IMR-90 (cell line): ENCODE measurements at regions not wholly inside any gene's neighbourhood (a gene's known extent, or its start where the extent isn't known, plus 50 kb on each side); places are given as distances from the start of the nearest gene placed in this dataset.

Experiments used
- ATAC-seq: fragments of 200-7000 bp; cut with Tn5 transposase; 2 replicates; pipeline ENCODE4 v1.9.1; 2020; ENCODE audit warnings: low read depth, mild to moderate bottlenecking, moderate library complexity
- BruUV-seq: library from RNA; stranded (reverse); fragments of 400-500 nt; replicated peaks from 2 replicates; lab custom pipeline; 2021; lab: Mats Ljungman, UMichigan
- CTCF ChIA-PET: fragments of 300-600 bp; formaldehyde crosslinking; extraction: SDS; loops from one replicate; lab custom pipeline; 2021; ENCODE audit warnings: antibody characterized with exemption; lab: Yijun Ruan, JAX
- POLR2A ChIA-PET: fragments of 300-600 bp; sonication (Branson Sonifier 250); formaldehyde crosslinking; loops from one replicate; lab custom pipeline; 2022; ENCODE audit warnings: antibody characterized with exemption; ENCODE audit not compliant: unreplicated experiment; lab: Charles Lee
- DNase-seq: peaks from one replicate; pipeline ENCODE4 v3.0.0; 2013
- H2AFZ ChIP-seq: replicated peaks from 2 replicates; pipeline ENCODE3; 2013; ENCODE audit warnings: low read length, mild to moderate bottlenecking; ENCODE audit not compliant: poor library complexity
- H2AK5ac ChIP-seq: 2 replicates; pipeline ENCODE4 v1.6.1; 2013; ENCODE audit warnings: low read depth, low read length, inconsistent platforms
- H2AK9ac ChIP-seq: replicated peaks from 2 replicates; pipeline ENCODE3; 2013; ENCODE audit warnings: mild to moderate bottlenecking, low read depth, low read length, moderate library complexity; ENCODE audit not compliant: poor library complexity
- H2BK120ac ChIP-seq: 2 replicates; pipeline ENCODE4 v1.6.1; 2013; ENCODE audit warnings: low read depth, low read length, inconsistent platforms
- H2BK15ac ChIP-seq: 3 replicates; pipeline ENCODE4 v1.6.1; 2013; ENCODE audit warnings: low read depth, low read length, inconsistent platforms
- H2BK20ac ChIP-seq: 2 replicates; pipeline ENCODE4 v1.6.1; 2013; ENCODE audit warnings: low read depth, mild to moderate bottlenecking, inconsistent platforms, low read length, moderate library complexity
- H2BK5ac ChIP-seq: 2 replicates; pipeline ENCODE4 v1.6.1; 2013; ENCODE audit warnings: mild to moderate bottlenecking, low read depth, low read length, inconsistent platforms; ENCODE audit not compliant: poor library complexity, severe bottlenecking
- H3K14ac ChIP-seq: replicated peaks from 2 replicates; pipeline ENCODE4 v1.6.1; 2013; ENCODE audit warnings: low read depth, low read length, inconsistent platforms
- H3K18ac ChIP-seq: 2 replicates; pipeline ENCODE4 v1.6.1; 2013; ENCODE audit warnings: low read depth, low read length, control low read depth
- H3K23ac ChIP-seq: 2 replicates; pipeline ENCODE4 v1.6.1; 2013; ENCODE audit warnings: low read depth, low read length, inconsistent platforms
- H3K27ac ChIP-seq: 2 replicates; pipeline ENCODE4 v1.5.1; 2013; ENCODE audit warnings: mild to moderate bottlenecking, control low read depth, low read length; ENCODE audit not compliant: insufficient read depth
- H3K27me3 ChIP-seq: 2 replicates; pipeline ENCODE4 v1.6.1; 2013; ENCODE audit warnings: low read length; ENCODE audit not compliant: control insufficient read depth, insufficient read depth
- H3K36me3 ChIP-seq: 2 replicates; pipeline ENCODE4 v1.6.1; 2013; ENCODE audit warnings: low read length, mixed read lengths; ENCODE audit not compliant: control insufficient read depth, insufficient read depth
- H3K4ac ChIP-seq: 2 replicates; pipeline ENCODE4 v1.6.1; 2013; ENCODE audit warnings: low read depth, low read length, inconsistent platforms
- H3K4me1 ChIP-seq: 2 replicates; pipeline ENCODE4 v1.6.1; 2013; ENCODE audit warnings: low read length, mixed read lengths; ENCODE audit not compliant: control insufficient read depth, insufficient read depth
- H3K4me2 ChIP-seq: 2 replicates; pipeline ENCODE4 v1.6.1; 2013; ENCODE audit warnings: low read depth, mild to moderate bottlenecking, control low read depth, low read length, moderate library complexity
- H3K4me3 ChIP-seq: 2 replicates; pipeline ENCODE4 v1.5.1; 2013; ENCODE audit warnings: low read depth, mild to moderate bottlenecking, control low read depth, low read length, moderate library complexity; ENCODE audit not compliant: insufficient read depth
- H3K56ac ChIP-seq: 2 replicates; pipeline ENCODE4 v1.6.1; 2013; ENCODE audit warnings: low read length, inconsistent platforms; ENCODE audit not compliant: insufficient read depth; ENCODE audit errors: extremely low read depth
- H3K79me1 ChIP-seq, 2 experiments: 2 replicates each; pipeline ENCODE4 v1.6.1; 2013; ENCODE audit warnings: low read length in 2 of 2, inconsistent platforms in 1 of 2, low read depth in 1 of 2
- H3K9ac ChIP-seq: 2 replicates; pipeline ENCODE4 v1.6.1; 2013; ENCODE audit warnings: low read depth, low read length, control low read depth
- H3K9me1 ChIP-seq: 2 replicates; pipeline ENCODE4 v1.6.1; 2013; ENCODE audit warnings: low read length, inconsistent platforms; ENCODE audit not compliant: insufficient read depth
- H3K9me3 ChIP-seq: 2 replicates; pipeline ENCODE4 v1.6.1; 2013; ENCODE audit warnings: low read length; ENCODE audit not compliant: control insufficient read depth, insufficient read depth
- H4K20me1 ChIP-seq: 2 replicates; pipeline ENCODE4 v1.6.1; 2013; ENCODE audit warnings: low read length, inconsistent platforms; ENCODE audit not compliant: insufficient read depth
- H4K5ac ChIP-seq: 2 replicates; pipeline ENCODE4 v1.6.1; 2013; ENCODE audit warnings: mild to moderate bottlenecking, low read depth, low read length, control low read depth
- H4K8ac ChIP-seq, 2 experiments: 2 replicates each; pipeline ENCODE4 v1.6.1; 2013; ENCODE audit warnings: low read depth in 2 of 2, low read length in 2 of 2, control low read depth in 1 of 2, inconsistent platforms in 1 of 2
- H4K91ac ChIP-seq: 2 replicates; pipeline ENCODE4 v1.6.1; 2013; ENCODE audit warnings: low read depth, low read length, inconsistent platforms; ENCODE audit not compliant: insufficient read depth
- CEBPB ChIP-seq: IDR thresholded peaks from 2 replicates; pipeline ENCODE4 v1.6.1; 2012; ENCODE audit warnings: low read depth, low read length, improper control_type of control experiment
- MXI1 ChIP-seq: IDR thresholded peaks from 2 replicates; pipeline ENCODE4 v1.6.1; 2012; ENCODE audit warnings: low read depth, mild to moderate bottlenecking, low read length, moderate library complexity, borderline replicate concordance
- WGBS, 2 experiments: methylation state at CpG; one replicate each; pipeline versions ENCODE4 v1.1.5 to v1.1.7; 2013; ENCODE audit warnings: missing lambda C conversion rate in 2 of 2; ENCODE audit not compliant: insufficient read length in 1 of 2; ENCODE audit errors: extremely low coverage in 2 of 2; 5-methylcytosine and 5-hydroxymethylcytosine counted together
- dilution Hi-C: fragments of 300-500 bp; cut with HindIII; formaldehyde crosslinking; loops from one replicate; pipeline ENCODE4 v1.14.3; 2018; ENCODE audit warnings: low sequenced_read_pairs; ENCODE audit not compliant: unreplicated experiment
- in situ Hi-C: fragments of 300-500 bp; cut with MboI; formaldehyde crosslinking; loops from 3 replicates; pipeline ENCODE4 v1.14.3; 2019; ENCODE audit warnings: low sequenced_read_pairs, inconsistent platforms, mixed read lengths
- intact Hi-C: fragments of 100-400 bp; cut with micrococcal nuclease; formaldehyde crosslinking; loops from 2 replicates; pipeline ENCODE4 v1.10.0; 2022

DNA sequence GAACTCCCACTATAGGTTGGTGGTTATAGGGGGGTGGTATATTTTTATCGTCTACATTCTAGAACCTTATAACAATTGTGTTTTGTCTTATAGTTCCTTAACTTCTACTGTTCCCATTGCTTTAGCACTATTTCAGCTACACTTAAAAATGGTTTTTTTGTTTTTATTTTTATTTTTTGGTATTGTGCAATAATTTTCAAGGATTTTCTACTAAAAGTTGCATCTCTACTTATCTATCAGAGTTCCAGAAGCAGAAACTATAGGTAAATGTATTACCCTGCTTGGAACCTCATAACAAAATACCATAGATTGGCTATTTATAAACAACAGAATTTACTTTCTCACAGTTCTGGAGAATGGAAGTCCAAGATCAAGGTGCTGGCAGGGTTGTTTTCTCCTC, 981.6 kb upstream of the CNTNAP5 start:
- no peak overlapping the region for H2AK9ac ChIP-seq

More for the DNA sequence above, 981.6 kb upstream of the CNTNAP5 start:
- no peak overlapping the region for H4K8ac ChIP-seq
- H3K27ac ChIP-seq: no peak overlapping the region
- no peaks in the 10 kb centered on the region for H3K36me3 ChIP-seq
- no peak overlapping the region for H2BK20ac ChIP-seq
- H3K79me1 ChIP-seq: no peaks in the 10 kb centered on the region
- no peak overlapping the region for H2BK15ac ChIP-seq
- CTCF ChIA-PET: no interaction called here
- H3K27me3 ChIP-seq: no peaks in the 10 kb centered on the region
- H4K20me1 ChIP-seq: no peaks in the 10 kb centered on the region
- ATAC-seq: no peak
- no peak overlapping the region for H2AK5ac ChIP-seq
- no peak overlapping the region for H2BK120ac ChIP-seq
- H3K4ac ChIP-seq: no peak overlapping the region
- H4K5ac ChIP-seq: no peak overlapping the region
- in situ Hi-C loops: no loop called here
- no peak for DNase-seq
- H3K14ac ChIP-seq: no peak overlapping the region
- no peak overlapping the region for H3K4me2 ChIP-seq
- H3K56ac ChIP-seq: no peak overlapping the region
- H3K9ac ChIP-seq: no peak overlapping the region
- no peaks in the 10 kb centered on the region for H3K9me1 ChIP-seq
- no peak overlapping the region for H3K23ac ChIP-seq
- intact Hi-C loops: no loop called here
- no peak overlapping the region for H2AFZ ChIP-seq
- dilution Hi-C loops: no loop called here
- no TSS peak for BruUV-seq
- no peak overlapping the region for H3K18ac ChIP-seq
- peak; percentile 53 for TF ChIP-seq CEBPB
- TF ChIP-seq MXI1: no peak
- no peaks in the 10 kb centered on the region for H3K4me1 ChIP-seq
- WGBS, 2 experiments: no CpG with 5 or more reads among the region's 1 CpG
- no peak overlapping the region for H2BK5ac ChIP-seq
- no peak overlapping the region for H4K91ac ChIP-seq
- H3K4me3 ChIP-seq: no peak overlapping the region
- POLR2A ChIA-PET: no interaction called here
- 0 out of 2 replicates have a peak, but pooled peaks cover 3% of the 10 kb centered on the region for H3K9me3 ChIP-seq
